GM12865 (cell line): ENCODE measurements at regions not wholly inside any gene's neighbourhood (a gene's known extent, or its start where the extent isn't known, plus 50 kb on each side); places are given as distances from the start of the nearest gene placed in this dataset.
A peak's percentile ranks its signal among the peaks of the same experiment; 100 is the strongest.
"Not testable (repeated sequence)": the region's sequence is repeated elsewhere in the genome, so short reads cannot be mapped to it uniquely, and the experiment has no call there.

Source experiments
- DNase-seq: peaks from one replicate; pipeline ENCODE4 v3.0.0; 2010; ENCODE audit warnings: low read depth
- H3K4me3 ChIP-seq: 2 replicates; pipeline ENCODE4 v1.5.1; 2011; ENCODE audit warnings: mild to moderate bottlenecking, low read depth, low read length, control low read depth
- TF ChIP-seq, protein P1 (sequence below): IDR thresholded peaks from 2 replicates; pipeline ENCODE4 v1.5.1; 2011; ENCODE audit warnings: low read length, control low read depth, low read depth, inconsistent platforms; ENCODE audit not compliant: insufficient read depth; ENCODE audit errors: missing control alignments

DNA sequence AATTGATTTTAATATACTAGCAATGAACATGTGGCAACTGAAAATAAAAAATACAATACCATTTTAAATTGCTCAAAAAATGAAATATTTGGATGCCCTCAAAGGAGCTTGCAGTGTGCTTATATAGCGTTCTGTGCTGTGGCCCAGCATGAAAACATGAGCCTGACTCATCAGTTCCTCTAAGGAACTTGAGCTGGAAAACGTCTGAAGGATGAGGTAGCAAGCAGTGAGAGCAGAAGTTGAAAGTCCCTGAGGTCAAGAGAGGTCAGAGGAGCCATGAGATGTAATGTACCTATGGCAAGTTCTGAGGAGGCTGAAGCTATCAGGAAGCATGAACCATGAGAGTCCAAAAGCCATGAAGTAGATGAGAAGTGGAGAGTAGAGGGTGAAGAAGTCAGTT, 59.7 kb downstream of the HMGB3 start:
- no peak overlapping the region for H3K4me3 ChIP-seq
- no peak for DNase-seq
- TF ChIP-seq, protein P1, sequence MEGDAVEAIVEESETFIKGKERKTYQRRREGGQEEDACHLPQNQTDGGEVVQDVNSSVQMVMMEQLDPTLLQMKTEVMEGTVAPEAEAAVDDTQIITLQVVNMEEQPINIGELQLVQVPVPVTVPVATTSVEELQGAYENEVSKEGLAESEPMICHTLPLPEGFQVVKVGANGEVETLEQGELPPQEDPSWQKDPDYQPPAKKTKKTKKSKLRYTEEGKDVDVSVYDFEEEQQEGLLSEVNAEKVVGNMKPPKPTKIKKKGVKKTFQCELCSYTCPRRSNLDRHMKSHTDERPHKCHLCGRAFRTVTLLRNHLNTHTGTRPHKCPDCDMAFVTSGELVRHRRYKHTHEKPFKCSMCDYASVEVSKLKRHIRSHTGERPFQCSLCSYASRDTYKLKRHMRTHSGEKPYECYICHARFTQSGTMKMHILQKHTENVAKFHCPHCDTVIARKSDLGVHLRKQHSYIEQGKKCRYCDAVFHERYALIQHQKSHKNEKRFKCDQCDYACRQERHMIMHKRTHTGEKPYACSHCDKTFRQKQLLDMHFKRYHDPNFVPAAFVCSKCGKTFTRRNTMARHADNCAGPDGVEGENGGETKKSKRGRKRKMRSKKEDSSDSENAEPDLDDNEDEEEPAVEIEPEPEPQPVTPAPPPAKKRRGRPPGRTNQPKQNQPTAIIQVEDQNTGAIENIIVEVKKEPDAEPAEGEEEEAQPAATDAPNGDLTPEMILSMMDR: no peak

DNA sequence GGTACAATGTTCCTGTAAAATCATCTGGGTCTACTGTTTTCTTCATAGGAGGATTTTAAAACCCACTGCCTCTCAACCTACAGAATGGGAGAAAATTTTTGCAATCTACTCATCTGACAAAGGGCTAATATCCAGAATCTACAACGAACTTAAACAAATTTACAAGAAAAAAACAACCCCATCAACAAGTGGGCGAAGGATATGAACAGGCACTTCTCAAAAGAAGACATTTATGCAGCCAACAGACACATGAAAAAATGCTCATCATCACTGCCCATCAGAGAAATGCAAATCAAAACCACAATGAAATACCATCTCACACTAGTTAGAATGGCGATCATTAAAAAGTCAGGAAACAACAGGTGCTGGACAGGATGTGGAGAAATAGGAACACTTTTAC, 83.2 kb downstream of the HMGB3 start:
- H3K4me3 ChIP-seq, DNase-seq: not testable (repeated sequence)

DNA sequence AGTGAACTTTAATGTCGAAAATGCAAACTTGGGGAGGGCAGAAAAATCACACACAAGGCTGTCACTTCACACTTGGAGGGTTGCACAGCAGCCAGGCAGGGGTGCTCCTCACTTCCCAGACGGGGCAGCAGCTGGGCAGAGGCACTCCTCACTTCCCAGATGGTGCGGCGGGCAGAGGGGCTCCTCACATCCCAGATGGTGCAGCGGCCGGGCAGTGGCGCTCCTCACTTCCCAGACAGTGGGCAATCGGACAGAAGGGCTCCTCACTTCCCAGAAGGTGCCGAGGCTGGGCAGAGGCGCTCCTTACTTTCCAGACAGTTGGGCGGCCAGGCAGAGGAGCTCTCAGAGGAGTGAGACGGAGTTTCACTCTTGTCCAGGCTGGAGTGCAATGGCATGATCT, 90.6 kb downstream of the HMGB3 start:
- DNase-seq: no peak
- TF ChIP-seq, protein P1: no peak
- H3K4me3 ChIP-seq: no peak overlapping the region

DNA sequence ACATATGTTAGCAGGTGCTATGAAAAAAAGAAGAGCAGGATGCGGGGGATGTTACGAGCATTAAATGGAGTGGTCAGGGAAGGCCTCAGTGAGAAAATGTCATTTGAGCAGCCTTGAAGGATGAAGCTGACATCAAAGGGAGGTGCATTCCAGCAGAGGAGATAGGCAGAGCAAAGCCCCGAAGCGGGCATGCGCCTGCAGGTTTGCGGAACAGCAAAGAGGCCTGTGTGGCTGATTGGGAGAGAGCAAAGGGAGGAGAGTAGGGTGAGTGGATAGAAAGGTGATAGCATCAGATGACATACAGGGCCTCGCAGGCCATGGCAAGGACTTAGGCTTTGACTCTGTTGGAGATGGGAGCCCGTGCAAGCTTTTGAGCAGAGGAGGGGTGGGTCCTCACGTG, 95.4 kb upstream of the GPR50 start:
- no peak overlapping the region for H3K4me3 ChIP-seq
- TF ChIP-seq, protein P1: no peak
- DNase-seq: no peak

DNA sequence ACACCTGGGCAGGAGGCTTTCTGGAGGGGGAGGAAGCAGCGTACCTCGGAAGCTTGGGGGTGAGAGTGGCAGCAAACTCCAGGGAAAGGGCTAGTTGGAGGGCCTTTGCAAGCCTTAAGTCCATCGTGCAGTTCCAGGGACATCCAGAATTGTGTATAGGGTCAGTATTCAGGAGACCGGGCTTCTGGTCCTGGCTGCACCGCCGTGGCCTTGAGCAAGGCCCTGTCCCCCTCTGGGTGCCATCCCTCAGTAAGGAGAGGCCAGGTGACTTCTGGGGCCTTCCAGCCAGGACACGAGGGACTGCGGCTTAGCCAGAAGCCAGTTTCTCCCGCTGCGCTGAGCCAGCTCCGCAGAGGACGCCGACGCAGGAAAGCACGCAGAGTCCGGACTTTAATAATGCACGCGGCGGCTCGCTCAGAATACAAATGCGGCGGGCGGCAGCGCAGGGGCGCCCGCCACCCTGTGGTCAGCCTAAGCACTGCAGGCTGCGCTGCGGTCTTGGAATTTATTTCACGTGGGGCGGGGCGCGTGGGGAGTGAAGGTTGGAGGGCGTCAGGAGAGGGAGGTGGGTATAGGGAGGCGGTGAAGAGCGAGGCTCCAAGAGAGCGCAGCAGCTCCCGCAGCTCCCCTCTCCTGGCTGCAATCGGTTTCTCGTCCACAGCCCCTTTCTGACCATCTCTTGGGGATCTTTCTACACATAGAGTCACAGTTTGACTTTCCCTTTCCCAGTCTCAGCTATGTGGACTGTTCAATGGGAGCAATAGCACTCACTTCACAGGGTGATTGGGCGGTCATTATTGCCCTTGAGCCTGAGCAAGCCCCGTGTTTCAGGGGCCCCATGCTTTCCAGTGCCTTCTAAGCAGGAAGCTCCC, 94.1 kb upstream of the GPR50 start:
- peak; percentile 52 for DNase-seq
- H3K4me3 ChIP-seq: no peak overlapping the region
- TF ChIP-seq, protein P1: peak; percentile 80

DNA sequence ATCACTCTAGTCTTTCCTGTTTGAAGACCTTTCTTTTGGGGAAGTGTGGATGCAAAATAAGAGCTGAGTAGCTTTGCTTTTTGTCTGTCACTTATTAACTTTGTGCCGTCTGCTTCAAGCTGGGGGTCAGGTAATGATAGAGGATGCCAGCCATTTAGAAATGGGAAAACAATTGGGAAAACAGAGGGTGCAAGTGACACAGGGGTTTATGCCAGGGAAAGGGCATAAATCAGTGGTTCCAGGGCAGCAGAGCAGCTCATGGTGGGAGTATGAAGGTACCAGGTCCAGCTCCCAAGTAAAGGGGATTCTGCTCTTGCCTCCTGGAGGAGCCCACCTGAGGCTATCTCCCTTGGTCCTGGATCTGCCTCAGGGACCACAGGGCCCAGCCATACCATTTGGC, 91.9 kb upstream of the GPR50 start:
- H3K4me3 ChIP-seq: no peak overlapping the region
- DNase-seq: no peak
- TF ChIP-seq, protein P1: no peak

DNA sequence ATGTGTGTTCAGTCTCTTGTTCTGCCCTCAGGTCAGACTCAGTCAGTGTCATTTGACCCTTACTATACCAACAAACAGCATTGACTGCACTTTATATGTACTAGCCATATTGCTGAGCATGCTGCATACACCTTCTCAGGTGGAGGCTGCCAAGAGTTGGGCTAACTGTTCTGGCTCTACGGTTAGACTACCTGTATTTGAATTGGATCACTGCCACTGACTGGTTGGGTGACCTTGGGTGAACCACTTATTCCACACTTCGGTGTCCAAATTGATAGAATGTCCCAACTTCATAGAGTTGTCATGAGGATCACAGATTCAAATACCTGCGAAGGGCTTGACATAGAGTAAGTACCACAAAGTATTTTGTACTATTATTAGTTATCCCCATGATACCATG, 91.2 kb upstream of the GPR50 start:
- TF ChIP-seq, protein P1: no peak
- no peak for DNase-seq
- H3K4me3 ChIP-seq: no peak overlapping the region
